ENCODE measurements at regions not wholly inside any gene's neighbourhood (a gene's known extent, or its start where the extent isn't known, plus 50 kb on each side); places are given as distances from the start of the nearest gene placed in this dataset.

DNA sequence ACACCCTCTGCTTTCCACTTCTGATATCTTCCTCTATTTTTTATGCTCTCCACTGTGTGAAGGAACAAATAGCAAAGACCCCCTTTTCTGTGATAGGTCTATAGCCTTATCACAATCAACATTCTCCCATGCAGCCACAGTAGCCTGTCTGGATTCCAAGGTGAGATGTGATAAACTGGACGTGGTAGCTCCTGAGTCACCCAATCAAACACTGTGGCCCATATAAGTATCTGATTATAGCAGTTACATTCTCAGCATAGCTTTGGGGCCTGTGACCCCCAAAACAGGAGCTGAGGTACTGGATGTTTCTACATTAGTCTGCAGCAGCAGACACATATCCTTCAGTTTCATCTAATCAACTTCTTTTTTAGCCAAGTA lies 172.7 kb upstream of the IGFBP7 start:
- no peak overlapping the region for H2BK5ac ChIP-seq (ENCODE audit: insufficient read length, low read length)
- no peaks in the 10 kb centered on the region; the same call in 1 of the 2 replicates for H3K27me3 ChIP-seq (ENCODE audit: insufficient read depth, low read length)
- no peaks in the 10 kb centered on the region for H3K79me2 ChIP-seq (ENCODE audit: insufficient read depth, low read length)
- no peak overlapping the region for H2AK5ac ChIP-seq (ENCODE audit: insufficient read length, low read length)
- DNase-seq, result no peak
- H2AFZ ChIP-seq (ENCODE audit: low read length), result no peak overlapping the region
- H3K27ac Mint-ChIP-seq, result no peak overlapping the region
- no peak overlapping the region for H3K23ac ChIP-seq (ENCODE audit: insufficient read length, low read depth, low read length)
- no peak overlapping the region for H3T11ph ChIP-seq (ENCODE audit: low read length)
- WGBS (ENCODE audit: extremely low coverage, insufficient read length, low lambda C conversion rate), result no CpG with 5 or more reads among the region's 1 CpG
- no peak overlapping the region for H3K18ac ChIP-seq (ENCODE audit: insufficient read length, low read depth, low read length)
- no peaks in the 10 kb centered on the region for H3K23me2 ChIP-seq (ENCODE audit: insufficient read length, low read depth, low read length, poor library complexity, severe bottlenecking)
- H3K4ac ChIP-seq (ENCODE audit: low read depth, low read length), result no peak overlapping the region
- no peaks in the 10 kb centered on the region for H3K4me1 ChIP-seq (ENCODE audit: insufficient read depth, low read length)
- H3K27me3 Mint-ChIP-seq (ENCODE audit: low read depth), result peaks cover 21% of the 10 kb centered on the region
- H3K36me3 Mint-ChIP-seq (ENCODE audit: insufficient read depth in 1 of 3, low read depth in 3 of 3), result no peaks in the 10 kb centered on the region
- H2BK20ac ChIP-seq (ENCODE audit: low read depth, low read length, poor library complexity, severe bottlenecking), result no peak overlapping the region
- no peak overlapping the region for H4K5ac ChIP-seq (ENCODE audit: insufficient read length, low read depth, low read length)
- H3K9me3 Mint-ChIP-seq, result peaks cover 0 to 3% of the 10 kb centered on the region in 2 experiments; a peak in 1 of 5 replicates
- no peak overlapping the region for H3K56ac ChIP-seq (ENCODE audit: insufficient read length, low read depth, low read length)
- no peak overlapping the region for H4K8ac ChIP-seq (replicated peaks; ENCODE audit: insufficient read length, low read depth, low read length)
- no peak overlapping the region for H3K27ac ChIP-seq (ENCODE audit: insufficient read length, low read depth, low read length)
- H2BK120ac ChIP-seq (ENCODE audit: low read depth, low read length, poor library complexity, severe bottlenecking), result no peak overlapping the region
- H3K4me3 Mint-ChIP-seq, result no peak overlapping the region
- no peaks in the 10 kb centered on the region for H3K9me3 ChIP-seq (ENCODE audit: control insufficient read depth, low read depth, low read length)
- no peaks in the 10 kb centered on the region for H3K79me1 ChIP-seq (ENCODE audit: insufficient read depth, low read depth, low read length, poor library complexity, severe bottlenecking)
- H3K4me1 Mint-ChIP-seq, result peaks cover 16 to 34% of the 10 kb centered on the region in 2 experiments
- no peak overlapping the region for H2BK15ac ChIP-seq (ENCODE audit: low read depth, low read length)
- H4K20me1 ChIP-seq (ENCODE audit: control insufficient read depth, insufficient read depth, insufficient read length), result no peaks in the 10 kb centered on the region
- no peak overlapping the region for H3K14ac ChIP-seq (ENCODE audit: insufficient read depth, low read length)
- no peak overlapping the region for H4K91ac ChIP-seq (ENCODE audit: insufficient read length, low read depth, low read length)
- H3K9ac ChIP-seq (ENCODE audit: extremely low read depth, insufficient read length, low read length), result no peak overlapping the region
- H2BK12ac ChIP-seq (ENCODE audit: insufficient read length, low read depth, low read length), result no peak overlapping the region
- TF ChIP-seq, protein P1, sequence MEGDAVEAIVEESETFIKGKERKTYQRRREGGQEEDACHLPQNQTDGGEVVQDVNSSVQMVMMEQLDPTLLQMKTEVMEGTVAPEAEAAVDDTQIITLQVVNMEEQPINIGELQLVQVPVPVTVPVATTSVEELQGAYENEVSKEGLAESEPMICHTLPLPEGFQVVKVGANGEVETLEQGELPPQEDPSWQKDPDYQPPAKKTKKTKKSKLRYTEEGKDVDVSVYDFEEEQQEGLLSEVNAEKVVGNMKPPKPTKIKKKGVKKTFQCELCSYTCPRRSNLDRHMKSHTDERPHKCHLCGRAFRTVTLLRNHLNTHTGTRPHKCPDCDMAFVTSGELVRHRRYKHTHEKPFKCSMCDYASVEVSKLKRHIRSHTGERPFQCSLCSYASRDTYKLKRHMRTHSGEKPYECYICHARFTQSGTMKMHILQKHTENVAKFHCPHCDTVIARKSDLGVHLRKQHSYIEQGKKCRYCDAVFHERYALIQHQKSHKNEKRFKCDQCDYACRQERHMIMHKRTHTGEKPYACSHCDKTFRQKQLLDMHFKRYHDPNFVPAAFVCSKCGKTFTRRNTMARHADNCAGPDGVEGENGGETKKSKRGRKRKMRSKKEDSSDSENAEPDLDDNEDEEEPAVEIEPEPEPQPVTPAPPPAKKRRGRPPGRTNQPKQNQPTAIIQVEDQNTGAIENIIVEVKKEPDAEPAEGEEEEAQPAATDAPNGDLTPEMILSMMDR (conservative IDR thresholded peaks at IDR 0.05), result no peak
- no peak overlapping the region for H3K4me2 ChIP-seq (ENCODE audit: insufficient read depth, insufficient read length, low read length)
